ENCODE measurements at regions not wholly inside any gene's neighbourhood (a gene's known extent, or its start where the extent isn't known, plus 50 kb on each side); places are given as distances from the start of the nearest gene placed in this dataset.

DNA sequence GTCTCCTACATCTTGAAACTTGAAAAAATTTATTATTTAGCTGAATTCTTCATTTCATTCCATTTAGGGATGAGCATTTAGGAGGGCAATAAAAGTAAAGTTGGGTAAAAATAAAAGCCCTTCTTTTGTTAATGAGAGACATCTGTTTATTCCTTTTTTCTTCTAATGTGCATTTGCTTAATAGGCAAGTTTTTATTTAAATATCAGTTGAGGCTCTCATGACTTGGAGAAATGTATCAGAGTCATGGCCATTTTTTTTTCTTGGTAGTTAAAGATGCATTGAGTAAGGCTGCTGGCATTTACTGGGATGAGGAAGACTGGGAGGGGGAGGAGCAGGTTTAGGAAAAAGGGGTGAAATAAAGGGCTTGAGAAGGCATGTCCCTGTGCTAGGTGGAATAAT, 609.9 kb upstream of the TMEM132C start:
- Histone ChIP-seq H3K9me3 (ENCODE audit: control insufficient read depth, insufficient read depth, low read length) (no peaks in the 10 kb centered on the region), H3K27me3 (ENCODE audit: control insufficient read depth, insufficient read depth, low read length) (no peaks in the 10 kb centered on the region), H3K27ac (ENCODE audit: low read depth, low read length) (no peak overlapping the region), H3K36me3 (ENCODE audit: control insufficient read depth, insufficient read depth, low read length) (no peaks in the 10 kb centered on the region), H3K4me1 (ENCODE audit: control insufficient read depth, insufficient read depth, low read length) (no peaks in the 10 kb centered on the region), H3K4me3 (ENCODE audit: low read depth, low read length) (no peak overlapping the region)
- no peak for DNase-seq (ENCODE audit: low read depth in 4 of 6, low spot score in 6 of 6)

DNA sequence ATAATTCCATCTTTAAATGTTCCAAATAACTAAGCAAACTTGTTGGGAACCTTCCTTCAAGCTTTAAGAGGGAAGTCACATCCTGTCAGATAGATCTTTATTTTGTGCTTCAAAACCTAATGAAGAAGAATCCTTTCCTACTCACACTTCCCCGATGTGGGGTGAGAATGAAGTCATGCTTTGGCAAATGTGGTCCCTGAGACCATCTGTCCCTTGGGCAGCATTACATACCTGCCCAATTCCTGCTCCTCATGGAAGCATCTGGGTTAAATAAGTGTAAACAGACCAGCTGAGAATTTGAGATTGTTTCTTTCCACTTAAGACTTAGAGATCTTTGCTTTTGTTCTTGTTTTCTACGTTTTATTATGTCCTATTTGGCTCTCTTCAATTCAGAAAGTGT, 606.0 kb upstream of the TMEM132C start:
- H3K36me3 ChIP-seq (ENCODE audit: control insufficient read depth, insufficient read depth, low read length), result no peaks in the 10 kb centered on the region
- WGBS (ENCODE audit: insufficient coverage), result no CpG with 5 or more reads among the region's 2 CpGs
- no peak overlapping the region for H3K27ac ChIP-seq (ENCODE audit: low read depth, low read length)
- H3K27me3 ChIP-seq (ENCODE audit: control insufficient read depth, insufficient read depth, low read length), result no peaks in the 10 kb centered on the region
- H3K4me3 ChIP-seq (ENCODE audit: low read depth, low read length), result no peak overlapping the region
- H3K9me3 ChIP-seq (ENCODE audit: control insufficient read depth, insufficient read depth, low read length), result no peaks in the 10 kb centered on the region
- peak in 1 of 6 donors; percentile 42 for DNase-seq (ENCODE audit: low read depth in 4 of 6, low spot score in 6 of 6)
- H3K4me1 ChIP-seq (ENCODE audit: control insufficient read depth, insufficient read depth, low read length), result no peaks in the 10 kb centered on the region

DNA sequence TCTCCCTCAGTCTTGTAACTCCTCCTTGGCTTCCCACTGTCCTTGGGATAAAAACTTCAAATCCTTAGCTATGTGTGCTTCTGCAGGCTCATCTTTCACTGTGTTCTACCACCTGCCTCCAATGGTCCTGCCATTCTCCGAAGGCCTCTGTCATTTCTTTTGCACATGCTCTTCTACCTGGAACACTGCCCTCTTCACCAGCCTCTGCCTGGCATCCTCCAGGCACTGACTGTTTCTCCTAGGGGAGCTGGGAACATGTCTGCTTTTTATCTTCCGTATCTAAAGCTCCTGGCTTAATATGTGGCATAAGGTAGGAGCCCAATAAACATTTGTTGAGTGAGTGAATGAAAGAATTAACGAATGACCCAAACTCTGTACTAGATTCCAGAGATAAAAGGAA, 603.3 kb upstream of the TMEM132C start:
- Histone ChIP-seq H3K27me3 (ENCODE audit: control insufficient read depth, insufficient read depth, low read length) (no peaks in the 10 kb centered on the region), H3K4me3 (ENCODE audit: low read depth, low read length) (no peak overlapping the region), H3K36me3 (ENCODE audit: control insufficient read depth, insufficient read depth, low read length) (no peaks in the 10 kb centered on the region), H3K27ac (ENCODE audit: low read depth, low read length) (no peak overlapping the region), H3K4me1 (ENCODE audit: control insufficient read depth, insufficient read depth, low read length) (no peaks in the 10 kb centered on the region), H3K9me3 (ENCODE audit: control insufficient read depth, insufficient read depth, low read length) (no peaks in the 10 kb centered on the region)
- WGBS (ENCODE audit: insufficient coverage), result 68% methylated on average over 2 of the region's 3 CpGs
- DNase-seq (ENCODE audit: low read depth in 4 of 6, low spot score in 6 of 6), result no peak

DNA sequence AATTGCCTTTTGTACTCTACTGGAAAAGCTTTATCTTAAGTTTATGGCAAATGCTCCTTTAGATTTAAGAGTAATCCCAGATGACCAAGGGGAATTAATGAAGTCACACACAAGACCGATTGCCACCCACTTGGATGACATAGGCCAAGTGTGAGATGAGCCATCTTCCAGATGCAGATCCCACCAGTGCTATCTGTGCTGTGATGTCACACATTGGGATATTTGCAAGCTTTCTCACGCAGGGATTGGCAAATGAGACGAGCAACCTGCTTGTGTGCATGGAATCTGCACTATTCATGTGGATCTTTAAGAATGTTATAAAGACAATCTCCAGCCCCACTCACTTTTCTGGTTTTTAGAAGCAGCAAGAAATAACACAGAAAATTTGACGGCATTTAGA, 602.1 kb upstream of the TMEM132C start:
- no peaks in the 10 kb centered on the region for H3K36me3 ChIP-seq (ENCODE audit: control insufficient read depth, insufficient read depth, low read length)
- no peaks in the 10 kb centered on the region for H3K27me3 ChIP-seq (ENCODE audit: control insufficient read depth, insufficient read depth, low read length)
- WGBS (ENCODE audit: insufficient coverage), result 90% methylated on average over 2 of the region's 4 CpGs
- DNase-seq (ENCODE audit: low read depth in 4 of 6, low spot score in 6 of 6), result no peak
- H3K4me1 ChIP-seq (ENCODE audit: control insufficient read depth, insufficient read depth, low read length), result no peaks in the 10 kb centered on the region
- no peaks in the 10 kb centered on the region for H3K9me3 ChIP-seq (ENCODE audit: control insufficient read depth, insufficient read depth, low read length)
- no peak overlapping the region for H3K27ac ChIP-seq (ENCODE audit: low read depth, low read length)
- no peak overlapping the region for H3K4me3 ChIP-seq (ENCODE audit: low read depth, low read length)

DNA sequence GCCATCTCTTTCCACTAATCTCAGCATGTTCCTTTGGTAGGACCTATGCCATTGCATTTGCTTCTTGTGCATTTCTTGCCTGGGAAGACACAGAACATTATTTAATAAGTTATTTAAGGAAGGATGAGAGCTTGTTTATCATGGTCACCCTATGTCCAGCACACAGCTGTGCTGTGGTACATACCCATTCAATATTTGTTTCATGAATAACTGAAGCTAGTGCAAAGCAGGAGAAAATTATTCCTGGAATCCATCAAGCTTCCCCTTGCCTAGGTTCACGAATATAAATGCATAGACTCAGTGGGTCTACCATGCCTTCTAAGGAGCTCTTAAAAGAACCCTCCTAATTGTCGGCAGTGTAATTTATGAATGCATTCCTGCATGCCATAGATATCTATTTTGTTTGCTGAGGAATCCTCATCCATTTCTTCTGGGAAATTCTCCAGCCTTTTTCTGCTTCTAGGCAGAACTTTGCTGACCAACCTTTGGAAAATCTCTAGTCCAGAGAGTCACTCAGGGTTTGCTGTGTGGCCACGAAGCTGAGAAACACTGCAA, 599.8 kb upstream of the TMEM132C start:
- 64% methylated on average over 3 of the region's 3 CpGs for WGBS (ENCODE audit: insufficient coverage)
- no peaks in the 10 kb centered on the region for H3K36me3 ChIP-seq (ENCODE audit: control insufficient read depth, insufficient read depth, low read length)
- H3K27ac ChIP-seq (ENCODE audit: low read depth, low read length), result no peak overlapping the region
- H3K27me3 ChIP-seq (ENCODE audit: control insufficient read depth, insufficient read depth, low read length), result no peaks in the 10 kb centered on the region
- H3K4me3 ChIP-seq (ENCODE audit: low read depth, low read length), result no peak overlapping the region
- H3K9me3 ChIP-seq (ENCODE audit: control insufficient read depth, insufficient read depth, low read length), result no peaks in the 10 kb centered on the region
- H3K4me1 ChIP-seq (ENCODE audit: control insufficient read depth, insufficient read depth, low read length), result no peaks in the 10 kb centered on the region
- no peak for DNase-seq (ENCODE audit: low read depth in 4 of 6, low spot score in 6 of 6)

DNA sequence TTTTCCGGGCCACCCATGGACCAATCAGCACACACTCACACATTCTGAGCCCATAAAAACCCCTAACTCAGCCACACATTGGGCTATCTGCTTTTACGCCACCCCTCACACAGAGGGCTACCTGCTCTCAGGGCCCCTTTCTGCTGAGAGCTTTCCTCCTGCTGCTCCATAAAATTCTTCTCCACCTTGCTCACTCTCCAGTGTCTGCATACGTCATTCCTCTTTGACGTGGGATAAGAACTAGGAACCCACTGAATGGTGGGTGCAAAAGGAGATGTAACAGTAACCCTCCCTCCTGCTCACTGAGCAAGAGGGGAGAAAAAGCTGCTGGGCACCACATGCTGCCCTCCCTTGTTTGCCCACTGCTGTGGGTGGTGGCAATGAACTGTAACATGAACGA, 596.7 kb upstream of the TMEM132C start:
- 97% methylated on average over 3 of the region's 5 CpGs for WGBS (ENCODE audit: insufficient coverage)

DNA sequence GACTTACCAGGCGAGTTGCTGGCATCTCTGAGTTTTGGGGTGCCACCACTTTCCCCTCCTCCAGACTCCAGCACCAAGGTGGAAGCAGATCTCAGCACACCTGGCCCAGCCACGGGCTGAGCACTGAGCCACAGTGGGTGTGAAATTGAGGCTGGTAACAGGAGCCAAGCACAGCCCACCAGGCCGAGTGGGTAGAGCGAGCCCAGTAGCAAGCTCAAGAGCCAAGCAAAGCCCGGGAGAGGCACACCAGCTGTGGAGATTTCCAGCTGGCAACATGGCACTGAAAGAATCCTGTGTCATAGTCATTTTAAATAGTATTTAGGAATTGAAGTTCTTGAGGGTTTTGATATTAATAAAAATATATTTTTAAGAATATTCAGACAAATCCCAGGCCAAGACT, 596.2 kb upstream of the TMEM132C start:
- Histone ChIP-seq H3K27me3 (ENCODE audit: control insufficient read depth, insufficient read depth, low read length) (no peaks in the 10 kb centered on the region), H3K4me3 (ENCODE audit: low read depth, low read length) (no peak overlapping the region), H3K27ac (ENCODE audit: low read depth, low read length) (no peak overlapping the region), H3K36me3 (ENCODE audit: control insufficient read depth, insufficient read depth, low read length) (no peaks in the 10 kb centered on the region), H3K9me3 (ENCODE audit: control insufficient read depth, insufficient read depth, low read length) (no peaks in the 10 kb centered on the region), H3K4me1 (ENCODE audit: control insufficient read depth, insufficient read depth, low read length) (no peaks in the 10 kb centered on the region)
- no peak for DNase-seq (ENCODE audit: low read depth in 4 of 6, low spot score in 6 of 6)
- 90% methylated on average over 4 of the region's 5 CpGs for WGBS (ENCODE audit: insufficient coverage)

More for the DNA sequence above, 596.7 kb upstream of the TMEM132C start:
- no peaks in the 10 kb centered on the region for H3K9me3 ChIP-seq (ENCODE audit: control insufficient read depth, insufficient read depth, low read length)
- H3K4me3 ChIP-seq (ENCODE audit: low read depth, low read length), result no peak overlapping the region
- no peaks in the 10 kb centered on the region for H3K36me3 ChIP-seq (ENCODE audit: control insufficient read depth, insufficient read depth, low read length)
- H3K27me3 ChIP-seq (ENCODE audit: control insufficient read depth, insufficient read depth, low read length), result no peaks in the 10 kb centered on the region
- H3K4me1 ChIP-seq (ENCODE audit: control insufficient read depth, insufficient read depth, low read length), result no peaks in the 10 kb centered on the region
- no peak overlapping the region for H3K27ac ChIP-seq (ENCODE audit: low read depth, low read length)
- no peak for DNase-seq (ENCODE audit: low read depth in 4 of 6, low spot score in 6 of 6)

DNA sequence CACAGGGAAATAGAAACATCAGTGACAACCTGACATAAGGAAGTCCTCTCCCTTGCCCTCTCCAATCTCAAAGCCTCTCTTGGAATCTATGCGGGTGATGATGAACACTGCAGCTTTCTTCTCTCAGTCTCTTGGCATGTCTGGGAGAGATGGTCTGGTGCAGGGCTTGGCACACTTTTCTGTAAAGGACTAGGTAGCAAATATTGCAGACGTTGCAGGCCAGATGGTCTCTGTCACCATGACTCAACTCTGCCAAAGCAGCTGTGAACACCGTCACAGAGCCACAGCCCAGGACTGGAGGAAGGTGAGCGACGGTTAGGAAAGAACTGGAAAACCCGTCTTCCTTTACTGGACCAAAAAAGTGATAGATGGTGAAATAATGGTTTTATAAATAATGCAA, 591.0 kb upstream of the TMEM132C start:
- peaks cover 7% of the 10 kb centered on the region for H3K4me1 ChIP-seq (ENCODE audit: control insufficient read depth, insufficient read depth, low read length)
- 76% methylated on average over 3 of the region's 6 CpGs for WGBS (ENCODE audit: insufficient coverage)
- no peak overlapping the region for H3K27ac ChIP-seq (ENCODE audit: low read depth, low read length)
- H3K27me3 ChIP-seq (ENCODE audit: control insufficient read depth, insufficient read depth, low read length), result no peaks in the 10 kb centered on the region
- peak in 1 of 6 donors; percentile 30 for DNase-seq (ENCODE audit: low read depth in 4 of 6, low spot score in 6 of 6)
- H3K9me3 ChIP-seq (ENCODE audit: control insufficient read depth, insufficient read depth, low read length), result no peaks in the 10 kb centered on the region
- H3K4me3 ChIP-seq (ENCODE audit: low read depth, low read length), result no peak overlapping the region
- H3K36me3 ChIP-seq (ENCODE audit: control insufficient read depth, insufficient read depth, low read length), result no peaks in the 10 kb centered on the region

DNA sequence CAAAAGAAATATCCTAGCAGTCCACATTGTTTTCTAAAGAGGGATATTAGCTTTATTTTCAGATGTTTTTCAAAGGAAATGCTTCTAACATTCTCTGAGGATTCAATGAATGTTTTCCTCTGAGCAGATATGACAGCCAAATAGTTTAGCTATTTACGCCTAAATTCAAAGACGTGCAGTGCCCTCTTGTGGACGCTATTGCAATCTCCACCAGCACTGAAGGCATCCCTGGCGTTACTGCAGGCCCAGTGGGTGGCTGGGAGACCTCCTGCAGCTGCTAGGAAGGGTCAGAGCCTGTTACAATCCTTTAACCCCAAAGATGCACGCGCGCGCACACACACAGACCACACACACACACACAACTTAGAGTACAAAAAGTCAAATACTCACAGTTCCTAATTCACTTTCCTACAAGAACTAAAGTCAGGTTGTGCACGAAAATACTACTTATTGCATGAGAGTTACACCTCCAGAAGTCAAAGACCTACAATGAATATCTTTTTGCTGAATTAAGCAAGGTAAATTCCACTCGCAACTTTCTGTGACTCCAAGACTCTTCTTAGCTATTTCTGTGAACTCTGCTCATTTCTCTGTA, 589.3 kb upstream of the TMEM132C start:
- Histone ChIP-seq H3K9me3 (ENCODE audit: control insufficient read depth, insufficient read depth, low read length) (no peaks in the 10 kb centered on the region), H3K27ac (ENCODE audit: low read depth, low read length) (no peak overlapping the region), H3K36me3 (ENCODE audit: control insufficient read depth, insufficient read depth, low read length) (no peaks in the 10 kb centered on the region), H3K27me3 (ENCODE audit: control insufficient read depth, insufficient read depth, low read length) (no peaks in the 10 kb centered on the region), H3K4me3 (ENCODE audit: low read depth, low read length) (no peak overlapping the region), H3K4me1 (ENCODE audit: control insufficient read depth, insufficient read depth, low read length) (peaks cover 7% of the 10 kb centered on the region)
- peak; percentile 66 to 96 (median 75) for DNase-seq (ENCODE audit: low read depth in 4 of 6, low spot score in 6 of 6)
- WGBS (ENCODE audit: insufficient coverage), result 1% methylated on average over 8 of the region's 10 CpGs

DNA sequence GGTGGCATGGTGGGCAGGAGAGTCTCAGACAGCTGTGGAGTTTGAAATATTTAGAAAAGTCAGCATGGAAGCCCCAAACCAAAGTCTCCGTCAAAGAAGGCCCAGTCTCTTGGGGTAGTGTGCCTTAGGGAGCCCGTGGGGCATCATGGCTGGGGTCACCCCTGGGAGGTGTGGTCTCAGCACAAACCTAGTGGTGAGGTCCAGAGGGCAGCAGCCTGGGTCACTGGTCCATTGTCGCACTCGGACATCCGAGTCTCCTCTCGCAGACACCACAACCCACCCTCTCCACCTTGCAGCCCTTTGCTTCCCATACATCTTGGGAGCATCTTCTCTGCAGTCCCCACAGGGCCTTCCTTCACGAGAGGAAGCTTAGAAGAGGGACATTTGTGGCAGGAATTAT, 588.0 kb upstream of the TMEM132C start:
- no peak for DNase-seq (ENCODE audit: low read depth in 4 of 6, low spot score in 6 of 6)
- Histone ChIP-seq H3K27me3 (ENCODE audit: control insufficient read depth, insufficient read depth, low read length) (no peaks in the 10 kb centered on the region), H3K36me3 (ENCODE audit: control insufficient read depth, insufficient read depth, low read length) (no peaks in the 10 kb centered on the region), H3K4me1 (ENCODE audit: control insufficient read depth, insufficient read depth, low read length) (peaks cover 7% of the 10 kb centered on the region), H3K27ac (ENCODE audit: low read depth, low read length) (no peak overlapping the region), H3K9me3 (ENCODE audit: control insufficient read depth, insufficient read depth, low read length) (no peaks in the 10 kb centered on the region), H3K4me3 (ENCODE audit: low read depth, low read length) (no peak overlapping the region)
- 100% methylated on average over 2 of the region's 7 CpGs for WGBS (ENCODE audit: insufficient coverage)

Data from spinal cord (tissue), 9 donors.